ENCODE measurements at regions not wholly inside any gene's neighbourhood (a gene's known extent, or its start where the extent isn't known, plus 50 kb on each side); places are given as distances from the start of the nearest gene placed in this dataset.

GRCh38 chr2:31728406-31729064 lies 147.8 kb upstream of the SRD5A2 start:
- H3K79me2 ChIP-seq (ENCODE audit: control insufficient read depth, insufficient read depth, low read length) = no peaks in the 10 kb centered on the region
- POLR2A ChIA-PET = no interaction called here
- H3K9me3 Mint-ChIP-seq (ENCODE audit: insufficient read depth) = peaks cover 4% of the 10 kb centered on the region

GRCh38 chr2:31726457-31726856 lies 145.7 kb upstream of the SRD5A2 start:
- no peaks in the 10 kb centered on the region for H3K27me3 ChIP-seq (replicated peaks in 1 of 4; ENCODE audit: control extremely low read depth in 1 of 4, control insufficient read depth in 3 of 4, insufficient read depth in 4 of 4, low read length in 3 of 4)
- peaks cover 0 to 9% (median 0%) of the 10 kb centered on the region in 3 donors for H3K9me3 ChIP-seq (ENCODE audit: control extremely low read depth in 1 of 3, control insufficient read depth in 2 of 3, insufficient read depth in 1 of 3, low read length in 2 of 3)
- H3K79me2 ChIP-seq (ENCODE audit: control insufficient read depth, insufficient read depth, low read length) = no peaks in the 10 kb centered on the region
- no peak overlapping the region for H3K4me2 ChIP-seq (replicated peaks; ENCODE audit: low read depth, low read length, poor library complexity, severe bottlenecking)
- H3K27ac ChIP-seq (ENCODE audit: low read length in 2 of 2) = no peak overlapping the region
- no peak for TF ChIP-seq CTCF (IDR thresholded peaks at IDR 0.05)
- no peak for TF ChIP-seq EZH2 (IDR thresholded peaks at IDR 0.05; ENCODE audit: borderline replicate concordance, insufficient read depth, low read depth, low read length, poor library complexity, severe bottlenecking)
- no peak overlapping the region for H3K4me3 ChIP-seq (ENCODE audit: control extremely low read depth in 1 of 5, extremely low read depth in 1 of 5, insufficient read depth in 1 of 5, low read depth in 2 of 5, low read length in 4 of 5)
- no peaks in the 10 kb centered on the region for H3K4me1 Mint-ChIP-seq
- intact Hi-C loops (cut with micrococcal nuclease) = no loop called here
- POLR2A ChIA-PET = no interaction called here
- H3K4me1 ChIP-seq (ENCODE audit: control insufficient read depth in 2 of 2, insufficient read depth in 2 of 2, low read length in 2 of 2) = no peaks in the 10 kb centered on the region
- no peak overlapping the region for H2AFZ ChIP-seq (ENCODE audit: insufficient read depth, low read depth, low read length, poor library complexity, severe bottlenecking)
- ATAC-seq (ENCODE audit: low read depth) = no peak
- H4K20me1 ChIP-seq (ENCODE audit: control insufficient read depth, insufficient read depth, low read length, poor library complexity, severe bottlenecking) = no peaks in the 10 kb centered on the region
- H3K27me3 Mint-ChIP-seq = peaks cover 6% of the 10 kb centered on the region
- H3K9ac ChIP-seq (ENCODE audit: low read length) = no peak overlapping the region
- H3K4me3 Mint-ChIP-seq = no peak overlapping the region
- peaks cover 9% of the 10 kb centered on the region for H3K9me3 Mint-ChIP-seq (ENCODE audit: insufficient read depth)
- no peaks in the 10 kb centered on the region for H3K36me3 ChIP-seq (replicated peaks in 1 of 2; ENCODE audit: control extremely low read depth in 1 of 2, control insufficient read depth in 1 of 2, extremely low read depth in 1 of 2, insufficient read depth in 2 of 2, low read length in 1 of 2)
- no CpG with 5 or more reads among the region's 2 CpGs for WGBS (ENCODE audit: insufficient coverage)
- DNase-seq = no peak
- H3K27ac Mint-ChIP-seq = no peak overlapping the region
- CTCF ChIA-PET = no interaction called here

More at GRCh38 chr2:31728406-31729064, 147.8 kb upstream of the SRD5A2 start:
- peaks cover 6% of the 10 kb centered on the region for H3K27me3 Mint-ChIP-seq
- Histone ChIP-seq H3K4me3 (ENCODE audit: control extremely low read depth in 1 of 5, extremely low read depth in 1 of 5, insufficient read depth in 1 of 5, low read depth in 2 of 5, low read length in 4 of 5) (no peak overlapping the region), H3K4me1 (ENCODE audit: control insufficient read depth in 2 of 2, insufficient read depth in 2 of 2, low read length in 2 of 2) (no peaks in the 10 kb centered on the region), H3K9me3 (ENCODE audit: control extremely low read depth in 1 of 3, control insufficient read depth in 2 of 3, insufficient read depth in 1 of 3, low read length in 2 of 3) (peaks cover 0 to 9% (median 4%) of the 10 kb centered on the region in 3 donors), H3K27me3 (replicated peaks in 1 of 4; ENCODE audit: control extremely low read depth in 1 of 4, control insufficient read depth in 3 of 4, insufficient read depth in 4 of 4, low read length in 3 of 4) (no peaks in the 10 kb centered on the region), H2AFZ (ENCODE audit: insufficient read depth, low read depth, low read length, poor library complexity, severe bottlenecking) (no peak overlapping the region), H3K4me2 (replicated peaks; ENCODE audit: low read depth, low read length, poor library complexity, severe bottlenecking) (no peak overlapping the region), H3K36me3 (replicated peaks in 1 of 2; ENCODE audit: control extremely low read depth in 1 of 2, control insufficient read depth in 1 of 2, extremely low read depth in 1 of 2, insufficient read depth in 2 of 2, low read length in 1 of 2) (no peaks in the 10 kb centered on the region), H3K9ac (ENCODE audit: low read length) (no peak overlapping the region), H4K20me1 (ENCODE audit: control insufficient read depth, insufficient read depth, low read length, poor library complexity, severe bottlenecking) (no peaks in the 10 kb centered on the region), H3K27ac (ENCODE audit: low read length in 2 of 2) (no peak overlapping the region)
- CTCF ChIA-PET = no interaction called here
- no peak overlapping the region for H3K27ac Mint-ChIP-seq
- no peak overlapping the region for H3K4me3 Mint-ChIP-seq
- intact Hi-C loops (cut with micrococcal nuclease) = no loop called here
- DNase-seq (no peak), ATAC-seq (ENCODE audit: low read depth) (no peak)
- TF ChIP-seq EZH2 (IDR thresholded peaks at IDR 0.05; ENCODE audit: borderline replicate concordance, insufficient read depth, low read depth, low read length, poor library complexity, severe bottlenecking) (no peak), CTCF (IDR thresholded peaks at IDR 0.05) (no peak)
- 92% methylated on average over 2 of the region's 2 CpGs for WGBS (ENCODE audit: insufficient coverage)
- no peaks in the 10 kb centered on the region for H3K4me1 Mint-ChIP-seq
